IMR-90 (cell line): ENCODE measurements at regions not wholly inside any gene's neighbourhood (a gene's known extent, or its start where the extent isn't known, plus 50 kb on each side); places are given as distances from the start of the nearest gene placed in this dataset.

Experiments used
- CEBPB ChIP-seq: IDR thresholded peaks from 2 replicates; pipeline ENCODE4 v1.6.1; 2012; ENCODE audit warnings: low read depth, low read length, improper control_type of control experiment
- CTCF ChIP-seq: conservative IDR thresholded peaks from 2 replicates; pipeline ENCODE4 v1.5.1; 2012; ENCODE audit warnings: mild to moderate bottlenecking, low read depth, low read length, improper control_type of control experiment
- POLR2A ChIP-seq: IDR thresholded peaks from 2 replicates; pipeline ENCODE4 v1.6.1; 2012; ENCODE audit warnings: mild to moderate bottlenecking, low read depth, low read length

GRCh38 chr6:111943726-111944125, 70.5 kb upstream of the FYN start:
- no peak for TF ChIP-seq CEBPB
- no peak for TF ChIP-seq CTCF
- no peak for TF ChIP-seq POLR2A
